ENCODE measurements at regions not wholly inside any gene's neighbourhood (a gene's known extent, or its start where the extent isn't known, plus 50 kb on each side); places are given as distances from the start of the nearest gene placed in this dataset.

- Histone ChIP-seq H3K9ac (ENCODE audit: low read length) (no peak overlapping the region), H3K36me3 (ENCODE audit: insufficient read depth, low read length) (no peaks in the 10 kb centered on the region), H3K9me3 (ENCODE audit: low read length) (no peaks in the 10 kb centered on the region), H3K79me2 (ENCODE audit: insufficient read depth, low read length) (no peaks in the 10 kb centered on the region), H3K27me3 (ENCODE audit: insufficient read depth, low read length) (no peaks in the 10 kb centered on the region), H3K4me3 (ENCODE audit: low read depth, low read length, poor library complexity, severe bottlenecking) (no peak overlapping the region), H3K27ac (ENCODE audit: low read depth, low read length, poor library complexity, severe bottlenecking) (no peak overlapping the region), H3K9me2 (ENCODE audit: low read depth, low read length) (no peaks in the 10 kb centered on the region), H3K4me1 (ENCODE audit: insufficient read depth, low read length, severe bottlenecking) (no peaks in the 10 kb centered on the region), H4K20me1 (ENCODE audit: insufficient read depth, low read length) (no peaks in the 10 kb centered on the region), H3F3A (ENCODE audit: insufficient read depth, low read length) (no peaks in the 10 kb centered on the region), H2AFZ (ENCODE audit: low read length) (no peak overlapping the region), H3K4me2 (ENCODE audit: low read length) (no peak overlapping the region)
- TF ChIP-seq EZH2 (IDR thresholded peaks at IDR 0.05; ENCODE audit: borderline replicate concordance, low read length) (no peak), CTCF (IDR thresholded peaks at IDR 0.05; ENCODE audit: low read length) (no peak)
Measured at GRCh38 chr2:149727927-149728326, 140.4 kb upstream of the MMADHC start.

GRCh38 chr2:149725234-149725633 lies 137.7 kb upstream of the MMADHC start:
- Histone ChIP-seq H3K9me2 (ENCODE audit: low read depth, low read length) (no peaks in the 10 kb centered on the region), H3K4me3 (ENCODE audit: low read depth, low read length, poor library complexity, severe bottlenecking) (no peak overlapping the region), H3K9ac (ENCODE audit: low read length) (no peak overlapping the region), H3K9me3 (ENCODE audit: low read length) (no peaks in the 10 kb centered on the region), H3F3A (ENCODE audit: insufficient read depth, low read length) (no peaks in the 10 kb centered on the region), H3K79me2 (ENCODE audit: insufficient read depth, low read length) (no peaks in the 10 kb centered on the region), H3K27me3 (ENCODE audit: insufficient read depth, low read length) (no peaks in the 10 kb centered on the region), H4K20me1 (ENCODE audit: insufficient read depth, low read length) (no peaks in the 10 kb centered on the region), H3K36me3 (ENCODE audit: insufficient read depth, low read length) (no peaks in the 10 kb centered on the region), H3K4me1 (ENCODE audit: insufficient read depth, low read length, severe bottlenecking) (no peaks in the 10 kb centered on the region), H3K4me2 (ENCODE audit: low read length) (no peak overlapping the region), H2AFZ (ENCODE audit: low read length) (no peak overlapping the region), H3K27ac (ENCODE audit: low read depth, low read length, poor library complexity, severe bottlenecking) (no peak overlapping the region)
- TF ChIP-seq CTCF (IDR thresholded peaks at IDR 0.05; ENCODE audit: low read length) (no peak), EZH2 (IDR thresholded peaks at IDR 0.05; ENCODE audit: borderline replicate concordance, low read length) (no peak)

GRCh38 chr2:149724091-149724490 lies 136.5 kb upstream of the MMADHC start:
- no peaks in the 10 kb centered on the region for H3F3A ChIP-seq (ENCODE audit: insufficient read depth, low read length)
- H3K79me2 ChIP-seq (ENCODE audit: insufficient read depth, low read length), result no peaks in the 10 kb centered on the region
- no peaks in the 10 kb centered on the region for H3K9me2 ChIP-seq (ENCODE audit: low read depth, low read length)
- no peaks in the 10 kb centered on the region for H4K20me1 ChIP-seq (ENCODE audit: insufficient read depth, low read length)
- H3K36me3 ChIP-seq (ENCODE audit: insufficient read depth, low read length), result no peaks in the 10 kb centered on the region
- H3K4me2 ChIP-seq (ENCODE audit: low read length), result no peak overlapping the region
- H3K9ac ChIP-seq (ENCODE audit: low read length), result no peak overlapping the region
- H3K4me3 ChIP-seq (ENCODE audit: low read depth, low read length, poor library complexity, severe bottlenecking), result no peak overlapping the region
- H3K27me3 ChIP-seq (ENCODE audit: insufficient read depth, low read length), result no peaks in the 10 kb centered on the region
- no peak overlapping the region for H3K27ac ChIP-seq (ENCODE audit: low read depth, low read length, poor library complexity, severe bottlenecking)
- H3K4me1 ChIP-seq (ENCODE audit: insufficient read depth, low read length, severe bottlenecking), result no peaks in the 10 kb centered on the region
- TF ChIP-seq CTCF (IDR thresholded peaks at IDR 0.05; ENCODE audit: low read length) (no peak), EZH2 (IDR thresholded peaks at IDR 0.05; ENCODE audit: borderline replicate concordance, low read length) (no peak)
- H3K9me3 ChIP-seq (ENCODE audit: low read length), result no peaks in the 10 kb centered on the region
- no peak overlapping the region for H2AFZ ChIP-seq (ENCODE audit: low read length)
